ENCODE measurements at regions not wholly inside any gene's neighbourhood (a gene's known extent, or its start where the extent isn't known, plus 50 kb on each side); places are given as distances from the start of the nearest gene placed in this dataset.

DNA sequence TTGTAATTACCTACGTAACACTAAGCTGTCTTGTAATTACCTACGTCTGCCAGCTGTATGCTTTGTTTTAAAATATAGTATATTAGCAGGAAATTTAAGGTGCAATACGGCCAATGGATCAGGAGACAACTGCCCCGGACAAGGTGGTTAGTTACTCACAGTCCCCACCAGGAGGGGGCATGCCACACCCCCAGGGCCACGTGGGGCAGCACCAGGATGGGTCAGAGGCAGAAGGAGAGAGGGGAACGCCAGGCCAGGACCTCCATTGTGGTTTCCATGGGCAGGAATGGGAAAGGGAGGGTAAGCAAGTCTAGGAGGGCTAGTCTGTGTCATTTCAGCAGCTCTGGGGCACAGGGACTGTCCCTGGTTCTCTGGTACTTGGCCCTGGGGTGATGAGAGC, 140.1 kb downstream of the URI1 start:
- Histone ChIP-seq H3K4me1 (ENCODE audit: low read depth, poor library complexity, severe bottlenecking) (no peaks in the 10 kb centered on the region), H3K27me3 (ENCODE audit: insufficient read depth, low read depth) (0 out of 2 replicates have a peak, but pooled peaks cover 2% of the 10 kb centered on the region), H3K4me2 (no peak overlapping the region), H3K9ac (no peak overlapping the region), H3K4me3 (IDR thresholded peaks at IDR 0.05; ENCODE audit: insufficient read depth, low read depth, low read length) (no peak overlapping the region), H3K27ac (no peak overlapping the region), H3K36me3 (ENCODE audit: insufficient read depth) (no peaks in the 10 kb centered on the region), H4K20me1 (ENCODE audit: insufficient read depth) (no peaks in the 10 kb centered on the region), H3K79me2 (ENCODE audit: insufficient read depth, low read depth) (no peaks in the 10 kb centered on the region), H2AFZ (ENCODE audit: low read depth) (no peak overlapping the region)
- TF ChIP-seq, protein P1, sequence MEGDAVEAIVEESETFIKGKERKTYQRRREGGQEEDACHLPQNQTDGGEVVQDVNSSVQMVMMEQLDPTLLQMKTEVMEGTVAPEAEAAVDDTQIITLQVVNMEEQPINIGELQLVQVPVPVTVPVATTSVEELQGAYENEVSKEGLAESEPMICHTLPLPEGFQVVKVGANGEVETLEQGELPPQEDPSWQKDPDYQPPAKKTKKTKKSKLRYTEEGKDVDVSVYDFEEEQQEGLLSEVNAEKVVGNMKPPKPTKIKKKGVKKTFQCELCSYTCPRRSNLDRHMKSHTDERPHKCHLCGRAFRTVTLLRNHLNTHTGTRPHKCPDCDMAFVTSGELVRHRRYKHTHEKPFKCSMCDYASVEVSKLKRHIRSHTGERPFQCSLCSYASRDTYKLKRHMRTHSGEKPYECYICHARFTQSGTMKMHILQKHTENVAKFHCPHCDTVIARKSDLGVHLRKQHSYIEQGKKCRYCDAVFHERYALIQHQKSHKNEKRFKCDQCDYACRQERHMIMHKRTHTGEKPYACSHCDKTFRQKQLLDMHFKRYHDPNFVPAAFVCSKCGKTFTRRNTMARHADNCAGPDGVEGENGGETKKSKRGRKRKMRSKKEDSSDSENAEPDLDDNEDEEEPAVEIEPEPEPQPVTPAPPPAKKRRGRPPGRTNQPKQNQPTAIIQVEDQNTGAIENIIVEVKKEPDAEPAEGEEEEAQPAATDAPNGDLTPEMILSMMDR (conservative IDR thresholded peaks at IDR 0.05; ENCODE audit: low read depth, low read length) = no peak

DNA sequence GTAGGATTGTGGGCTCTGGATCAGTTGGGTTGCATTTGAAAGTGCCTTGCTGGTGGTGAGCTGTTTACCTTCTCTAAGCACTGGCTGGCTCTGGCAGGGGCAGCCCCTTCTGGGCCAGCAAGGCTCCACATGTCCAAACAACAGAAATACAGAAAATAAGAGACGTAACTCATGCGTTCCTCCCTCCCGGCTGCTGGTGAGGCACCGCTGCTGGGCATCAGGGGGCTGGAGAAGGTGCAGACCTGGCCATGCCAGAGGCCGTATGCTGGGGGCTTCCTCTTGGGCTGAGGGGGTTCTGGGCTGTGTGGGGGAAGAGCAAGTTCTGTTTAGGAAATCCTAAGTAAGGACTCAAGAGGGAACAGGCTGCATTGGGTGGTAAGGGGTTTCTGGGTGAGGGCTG, 140.6 kb downstream of the URI1 start:
- no peak overlapping the region for H3K4me3 ChIP-seq (IDR thresholded peaks at IDR 0.05; ENCODE audit: insufficient read depth, low read depth, low read length)
- H3K79me2 ChIP-seq (ENCODE audit: insufficient read depth, low read depth) = no peaks in the 10 kb centered on the region
- no peak overlapping the region for H3K4me2 ChIP-seq
- H3K27me3 ChIP-seq (ENCODE audit: insufficient read depth, low read depth) = no peaks in the 10 kb centered on the region
- TF ChIP-seq, protein P1 (conservative IDR thresholded peaks at IDR 0.05; ENCODE audit: low read depth, low read length) = no peak
- no peak overlapping the region for H2AFZ ChIP-seq (ENCODE audit: low read depth)
- no peaks in the 10 kb centered on the region for H3K4me1 ChIP-seq (ENCODE audit: low read depth, poor library complexity, severe bottlenecking)
- no peak overlapping the region for H3K27ac ChIP-seq
- H3K9ac ChIP-seq = no peak overlapping the region
- H4K20me1 ChIP-seq (ENCODE audit: insufficient read depth) = no peaks in the 10 kb centered on the region
- no peaks in the 10 kb centered on the region for H3K36me3 ChIP-seq (ENCODE audit: insufficient read depth)

DNA sequence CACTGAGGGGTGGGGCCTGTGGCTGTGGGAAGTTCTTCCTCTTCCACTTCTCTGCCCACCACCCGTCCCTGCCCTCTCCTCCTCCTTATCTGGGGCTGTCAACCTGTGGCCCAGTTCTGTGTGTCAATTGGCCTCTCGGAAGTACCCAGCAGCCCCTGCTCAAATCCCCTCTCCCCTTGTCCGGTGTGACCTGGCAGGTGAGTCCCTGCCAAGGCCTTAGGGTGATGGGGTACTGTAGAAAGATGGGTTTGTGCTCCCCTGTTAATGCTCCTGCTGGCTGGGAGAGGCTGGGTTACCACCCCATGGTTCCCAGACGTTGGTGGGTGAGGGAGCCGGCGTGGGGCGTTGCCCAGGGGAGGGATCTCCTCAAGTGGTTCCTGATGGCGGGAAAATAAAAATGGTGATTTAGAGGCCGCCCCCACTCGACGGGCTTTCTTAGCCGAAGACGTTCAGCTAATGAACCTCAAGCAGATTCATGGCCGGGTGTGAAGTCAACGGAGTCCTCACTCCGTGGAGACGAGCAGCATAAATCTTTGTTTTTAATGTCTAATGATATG, 141.2 kb downstream of the URI1 start:
- no peaks in the 10 kb centered on the region for H4K20me1 ChIP-seq (ENCODE audit: insufficient read depth)
- H3K4me1 ChIP-seq (ENCODE audit: low read depth, poor library complexity, severe bottlenecking) = no peaks in the 10 kb centered on the region
- H3K4me3 ChIP-seq (IDR thresholded peaks at IDR 0.05; ENCODE audit: insufficient read depth, low read depth, low read length) = no peak overlapping the region
- no peaks in the 10 kb centered on the region for H3K36me3 ChIP-seq (ENCODE audit: insufficient read depth)
- no peak overlapping the region for H3K9ac ChIP-seq
- no peak overlapping the region for H3K4me2 ChIP-seq
- no peaks in the 10 kb centered on the region for H3K27me3 ChIP-seq (ENCODE audit: insufficient read depth, low read depth)
- H3K79me2 ChIP-seq (ENCODE audit: insufficient read depth, low read depth) = no peaks in the 10 kb centered on the region
- no peak overlapping the region for H2AFZ ChIP-seq (ENCODE audit: low read depth)
- TF ChIP-seq, protein P1 (conservative IDR thresholded peaks at IDR 0.05; ENCODE audit: low read depth, low read length) = no peak
- H3K27ac ChIP-seq = no peak overlapping the region

GRCh38 chr19:30083701-30084156, 141.7 kb downstream of the URI1 start:
- Histone ChIP-seq H3K27ac (no peak overlapping the region), H3K4me2 (no peak overlapping the region), H3K79me2 (ENCODE audit: insufficient read depth, low read depth) (no peaks in the 10 kb centered on the region), H3K36me3 (ENCODE audit: insufficient read depth) (no peaks in the 10 kb centered on the region), H3K4me3 (IDR thresholded peaks at IDR 0.05; ENCODE audit: insufficient read depth, low read depth, low read length) (no peak overlapping the region), H3K4me1 (ENCODE audit: low read depth, poor library complexity, severe bottlenecking) (no peaks in the 10 kb centered on the region), H3K9ac (no peak overlapping the region), H2AFZ (ENCODE audit: low read depth) (no peak overlapping the region), H4K20me1 (ENCODE audit: insufficient read depth) (no peaks in the 10 kb centered on the region), H3K27me3 (ENCODE audit: insufficient read depth, low read depth) (no peaks in the 10 kb centered on the region)
- TF ChIP-seq, protein P1 (conservative IDR thresholded peaks at IDR 0.05; ENCODE audit: low read depth, low read length) = no peak
